ENCODE measurements at regions not wholly inside any gene's neighbourhood (a gene's known extent, or its start where the extent isn't known, plus 50 kb on each side); places are given as distances from the start of the nearest gene placed in this dataset.

GRCh38 chr1:96520579-96520947 lies 201.0 kb upstream of the PTBP2 start:
- TF ChIP-seq CTCF (conservative IDR thresholded peaks at IDR 0.05; ENCODE audit: low read length): no peak
- TF ChIP-seq EZH2phosphoT487 (IDR thresholded peaks at IDR 0.05; ENCODE audit: borderline replicate concordance, low read depth, low read length): no peak

Data from OCI-LY7 (cell line).